GM18909 (cell line): ENCODE measurements at regions not wholly inside any gene's neighbourhood (a gene's known extent, or its start where the extent isn't known, plus 50 kb on each side); places are given as distances from the start of the nearest gene placed in this dataset.
A peak's percentile ranks its signal among the peaks of the same experiment; 100 is the strongest.
"Not testable (repeated sequence)": the region's sequence is repeated elsewhere in the genome, so short reads cannot be mapped to it uniquely, and the experiment has no call there.

Experiments used
- ATAC-seq: cut with Tn5 transposase; IDR thresholded peaks from one replicate; pipeline ENCODE4 v1.9.1; 2021; ENCODE audit warnings: mild to moderate bottlenecking; ENCODE audit not compliant: unreplicated experiment, poor library complexity

DNA sequence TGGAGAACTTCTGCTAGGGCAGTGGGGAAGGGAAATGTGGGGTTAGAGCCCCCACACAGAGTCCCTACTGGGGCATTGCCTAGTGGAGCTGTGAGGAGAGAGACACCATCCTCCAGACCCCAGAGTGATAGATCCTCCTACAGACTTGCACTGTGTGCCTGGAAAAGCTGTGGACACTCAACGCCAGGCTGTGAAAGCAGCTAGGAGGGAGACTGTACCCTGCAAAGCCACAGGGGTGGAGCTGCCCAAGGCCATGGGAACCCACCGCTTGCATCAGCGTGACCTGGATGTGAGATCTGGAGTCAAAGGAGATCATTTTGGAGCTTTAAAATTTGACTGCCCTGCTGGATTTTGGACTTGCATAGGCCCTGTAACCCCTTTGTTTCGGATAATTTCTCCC, 69.4 kb upstream of the GRIN3A start:
- not testable (repeated sequence) for ATAC-seq

DNA sequence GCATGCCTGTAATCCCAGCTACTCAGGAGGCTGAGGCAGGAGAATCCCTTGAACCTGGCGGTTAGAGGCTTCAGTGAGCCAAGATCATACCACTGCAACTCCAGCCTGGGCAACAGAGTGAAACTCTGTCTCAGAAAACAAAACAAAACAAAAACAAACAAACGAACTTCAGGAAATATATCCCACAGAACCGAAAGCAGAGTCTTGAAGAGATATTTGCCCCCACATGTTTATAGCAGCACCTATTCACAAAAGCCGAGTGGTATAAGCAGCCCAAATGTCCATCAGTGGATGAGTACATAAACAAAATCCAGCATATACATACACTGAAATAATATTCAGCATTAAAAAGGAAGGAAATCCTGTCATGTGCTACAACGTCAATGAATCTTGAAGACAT, 57.6 kb upstream of the GRIN3A start:
- ATAC-seq = no peak

DNA sequence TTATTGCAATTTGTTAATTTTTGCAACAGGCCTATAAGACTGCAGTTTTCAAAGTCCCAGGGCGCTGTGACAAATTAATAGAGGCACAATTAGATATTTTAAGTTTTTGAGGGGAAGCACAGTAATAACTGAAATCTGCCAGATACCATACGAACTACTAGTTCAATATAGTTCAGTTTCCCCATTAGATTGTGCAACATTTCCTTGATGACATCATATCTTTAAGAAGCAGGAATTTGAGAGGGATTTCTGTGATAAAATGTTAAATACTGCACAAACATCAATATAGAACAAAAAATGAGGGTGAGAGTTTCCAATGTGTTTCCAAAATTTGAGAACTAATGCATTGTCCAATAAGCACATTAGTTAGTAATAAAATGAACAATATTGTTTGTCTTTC, 56.7 kb upstream of the GRIN3A start:
- no peak for ATAC-seq

DNA sequence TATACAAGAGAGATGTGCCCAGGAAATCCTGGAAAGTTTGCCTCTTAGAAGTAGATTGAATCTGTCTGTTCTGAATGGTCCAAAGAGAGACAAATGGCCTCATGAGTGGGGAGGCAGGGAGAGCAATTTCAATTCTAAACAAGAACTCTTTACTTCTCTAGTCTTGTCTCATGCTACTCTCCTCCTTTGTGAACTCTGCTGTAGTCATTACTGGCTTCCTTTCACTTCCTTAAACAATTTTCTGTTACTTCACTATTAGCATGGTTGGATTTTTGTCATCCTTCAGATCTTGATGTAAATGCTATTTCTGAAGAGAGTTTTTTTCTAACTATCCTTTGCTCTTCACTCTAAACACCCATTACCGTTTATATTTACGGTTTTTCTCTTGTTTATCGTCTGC, 54.0 kb upstream of the GRIN3A start:
- no peak for ATAC-seq

DNA sequence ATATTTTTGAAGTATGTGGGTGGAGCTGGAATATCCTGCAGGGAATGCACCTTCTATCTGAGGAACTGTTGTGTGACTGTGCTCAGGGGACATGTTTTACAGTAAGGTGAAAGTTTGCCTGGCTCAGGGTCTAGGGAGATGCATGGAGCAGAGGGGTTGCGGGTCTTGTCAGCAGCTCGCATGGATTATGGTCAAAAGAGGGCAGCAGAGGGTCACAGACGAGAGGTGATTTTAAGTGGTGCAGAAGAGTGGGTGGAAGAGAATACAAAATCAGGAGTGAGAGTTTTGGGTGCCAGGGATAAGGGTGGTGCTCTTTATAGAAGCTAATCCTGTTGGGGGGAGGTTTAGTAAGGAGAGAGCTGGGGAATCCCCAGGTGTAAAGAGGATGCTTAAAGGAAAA, 53.5 kb upstream of the GRIN3A start:
- peak; percentile 60 for ATAC-seq

DNA sequence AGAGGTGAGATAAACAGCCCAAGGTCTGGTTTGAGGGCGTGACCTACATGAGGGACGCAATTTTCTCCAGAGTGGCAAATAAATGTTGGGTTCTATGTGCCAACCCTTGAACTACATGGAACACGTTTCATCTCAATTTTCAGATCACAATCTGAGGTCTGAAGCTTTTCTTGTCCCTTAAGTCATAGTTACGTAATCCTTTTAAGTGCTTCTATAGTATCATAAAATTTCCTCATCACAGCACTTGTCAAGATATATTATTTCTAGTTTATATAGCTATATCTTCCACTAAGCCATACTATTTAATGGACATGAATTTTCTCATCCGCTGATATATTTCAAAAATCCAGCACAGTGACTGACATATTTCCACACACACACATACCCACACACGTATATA, 53.1 kb upstream of the GRIN3A start:
- ATAC-seq = no peak
